Stimulated activated CD4-positive, alpha-beta T cell treated with anti-CD3 and anti-CD28 coated beads, Interleukin-1b, Interleukin-23, amount 100 ng/mL, for 1 hour (primary cell): ENCODE measurements at regions not wholly inside any gene's neighbourhood (a gene's known extent, or its start where the extent isn't known, plus 50 kb on each side); places are given as distances from the start of the nearest gene placed in this dataset.
"Not testable (repeated sequence)": the region's sequence is repeated elsewhere in the genome, so short reads cannot be mapped to it uniquely, and the experiment has no call there.

ENCODE experiments used
- DNase-seq, 2 donors: peaks; one replicate each; pipeline ENCODE4 v3.0.0-alpha.2; 2020; ENCODE audit warnings: low read depth in 2 of 2

DNA sequence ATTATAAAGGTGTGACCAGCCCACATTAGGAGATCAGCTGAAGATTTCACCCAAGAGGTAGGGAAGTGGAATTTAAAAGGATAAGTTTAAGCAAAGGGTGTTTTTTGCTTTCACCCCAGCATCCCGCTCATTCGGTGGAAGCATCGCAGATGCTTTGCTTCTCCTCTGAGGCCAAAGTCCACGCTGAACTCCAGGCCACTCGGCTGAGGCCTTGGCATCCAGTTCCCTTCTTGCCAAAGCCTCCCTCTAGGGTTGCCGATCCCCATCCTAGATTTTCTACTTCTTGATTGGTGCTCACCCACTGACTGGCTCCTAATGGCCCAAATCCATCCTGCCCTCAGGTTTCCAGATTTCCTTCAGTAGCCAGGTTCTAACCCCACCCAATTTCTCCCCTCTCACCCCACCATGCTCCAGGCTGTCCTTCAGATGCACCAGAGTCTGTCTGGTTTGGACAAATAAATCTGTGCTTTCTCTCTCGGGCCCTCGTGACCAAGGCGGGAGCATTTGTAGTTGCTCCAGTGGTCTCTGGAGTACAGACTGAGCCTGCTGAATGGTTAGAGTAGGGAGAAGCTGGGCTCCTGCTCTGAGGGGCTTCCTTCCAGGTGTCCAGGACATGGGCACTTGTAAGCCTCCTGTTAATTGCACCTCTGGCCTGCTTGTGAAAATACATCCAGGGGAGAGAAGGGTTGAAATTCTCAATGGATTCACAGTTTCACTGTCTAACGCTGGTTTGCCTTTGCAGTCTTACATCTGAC, 193.2 kb downstream of the C1orf94 start:
- DNase-seq = no peak

DNA sequence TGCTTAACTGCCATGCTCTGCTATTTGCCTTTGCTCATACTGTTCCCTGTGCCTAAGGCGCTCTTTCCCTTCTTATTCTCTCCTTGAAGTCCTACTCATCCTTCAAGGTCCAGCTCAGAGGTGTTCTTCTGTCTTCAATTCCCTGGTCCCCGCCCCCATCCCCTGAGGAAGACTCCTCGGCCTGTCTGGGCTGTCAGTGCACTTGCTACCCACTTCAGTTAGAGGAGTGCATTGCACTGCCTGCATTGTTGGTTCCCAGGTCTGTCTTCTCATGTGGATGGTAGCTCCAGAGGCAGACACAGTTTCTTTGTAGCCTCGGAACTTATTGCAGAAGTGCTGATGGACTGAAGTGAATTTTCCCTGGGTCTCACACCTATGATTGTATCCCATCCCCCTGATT, 194.0 kb downstream of the C1orf94 start:
- no peak for DNase-seq

DNA sequence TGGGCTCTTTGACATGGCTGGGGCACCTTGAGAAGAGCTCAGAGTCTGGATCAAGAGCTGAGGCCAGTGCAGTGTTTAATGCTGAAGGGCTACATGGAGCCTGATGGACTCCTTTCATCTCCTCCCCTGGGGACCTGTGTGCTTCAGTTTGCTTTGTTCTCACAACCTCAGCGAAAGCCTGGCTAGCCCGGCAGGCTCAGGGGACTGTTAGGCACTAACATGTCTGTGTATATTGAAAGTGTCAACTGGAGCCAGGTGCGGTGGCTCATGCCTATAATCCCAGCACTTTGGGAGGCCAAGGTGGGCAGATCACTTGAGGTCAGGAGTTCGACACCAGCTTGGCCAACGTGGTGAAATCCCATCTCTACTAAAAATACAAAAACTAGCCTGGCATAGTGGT, 194.5 kb downstream of the C1orf94 start:
- DNase-seq = not testable (repeated sequence)

DNA sequence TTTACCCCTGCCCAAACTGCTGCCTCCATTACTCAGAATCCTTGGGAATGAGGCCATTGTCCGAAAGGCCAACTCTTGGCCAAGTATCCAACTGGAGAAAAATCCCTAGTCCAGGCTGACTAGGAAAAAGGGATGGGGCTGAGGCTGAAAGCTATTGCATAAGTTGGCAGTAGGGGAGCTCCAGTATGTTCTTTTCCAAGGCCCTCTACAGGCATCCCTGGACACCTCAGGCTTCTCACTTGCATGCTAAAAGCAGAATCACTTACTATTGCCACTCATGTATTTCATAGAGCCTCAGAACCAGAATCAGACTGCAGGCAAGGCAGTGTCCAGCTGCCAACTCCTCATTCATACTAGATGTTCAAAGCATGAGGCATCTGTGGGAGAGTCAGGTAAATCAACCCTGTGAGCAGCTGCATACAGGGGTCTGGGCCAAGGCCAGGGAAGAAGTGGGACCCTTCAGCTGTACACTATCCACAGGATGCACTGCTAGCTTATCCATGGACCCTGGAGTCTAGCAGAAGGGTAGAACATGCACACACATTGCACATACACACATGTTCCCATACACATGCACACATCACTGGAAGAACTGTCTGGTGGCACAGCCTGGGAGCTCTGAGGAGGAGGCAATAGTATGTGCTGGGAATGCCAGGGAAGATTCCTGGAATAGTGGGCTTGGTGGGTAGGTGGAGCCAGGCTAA, 195.3 kb downstream of the C1orf94 start:
- DNase-seq = no peak

DNA sequence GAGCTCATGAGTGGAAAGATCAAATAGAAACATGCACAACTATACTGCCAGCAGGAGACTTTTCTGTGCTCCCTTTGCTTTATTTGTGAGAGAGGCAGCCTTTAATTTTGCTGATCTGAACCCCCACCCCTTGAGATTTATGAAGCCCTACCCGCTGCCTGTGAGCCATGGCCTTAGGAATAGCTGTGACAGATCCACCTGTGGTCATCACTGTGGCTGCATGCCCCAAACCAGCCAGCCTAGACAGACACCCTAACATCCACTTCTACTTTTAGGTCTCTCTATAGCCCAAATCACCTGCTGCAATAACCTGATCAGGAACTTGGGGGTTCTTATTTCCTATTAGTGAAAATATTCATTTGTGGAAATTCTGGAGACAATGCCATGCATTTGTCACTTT, 196.2 kb downstream of the C1orf94 start:
- DNase-seq = no peak

DNA sequence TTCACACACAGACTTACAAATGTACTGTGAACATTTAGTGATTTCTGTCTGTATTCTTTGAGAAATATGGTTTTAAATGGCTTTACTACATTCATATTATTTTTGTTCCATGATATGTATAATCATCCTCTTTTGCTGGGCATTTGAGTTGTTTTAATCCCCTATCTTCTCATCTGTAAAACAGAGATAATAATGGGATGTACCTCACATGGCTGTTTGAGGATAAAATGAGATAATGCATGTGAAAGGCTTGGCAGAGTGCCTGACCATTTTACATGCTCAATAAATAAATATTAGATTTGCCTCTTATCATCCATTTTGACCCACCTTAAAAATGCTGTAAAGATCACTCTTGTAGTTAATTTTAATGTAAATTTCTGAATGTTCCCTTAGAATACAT, 197.2 kb downstream of the C1orf94 start:
- no peak for DNase-seq

DNA sequence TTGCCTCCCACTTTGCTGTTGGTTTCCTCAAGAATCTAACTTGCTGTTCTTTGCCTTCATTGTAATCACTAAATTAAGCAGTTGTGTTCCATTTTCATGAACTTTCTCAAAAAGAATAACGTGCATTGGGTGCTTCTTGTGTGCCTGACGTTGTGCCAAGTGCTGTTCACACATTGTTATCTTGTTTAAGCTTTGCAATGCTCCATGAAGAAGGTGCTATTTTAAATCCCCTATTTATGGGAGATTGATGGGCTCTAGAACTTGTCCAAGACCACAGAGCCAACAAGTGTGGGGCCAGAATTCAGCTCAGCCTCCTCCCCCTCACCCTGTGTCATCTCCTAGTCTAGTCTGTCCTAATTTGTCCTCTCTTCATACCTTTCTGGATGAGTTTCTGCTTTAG, 199.8 kb downstream of the C1orf94 start:
- no peak for DNase-seq

DNA sequence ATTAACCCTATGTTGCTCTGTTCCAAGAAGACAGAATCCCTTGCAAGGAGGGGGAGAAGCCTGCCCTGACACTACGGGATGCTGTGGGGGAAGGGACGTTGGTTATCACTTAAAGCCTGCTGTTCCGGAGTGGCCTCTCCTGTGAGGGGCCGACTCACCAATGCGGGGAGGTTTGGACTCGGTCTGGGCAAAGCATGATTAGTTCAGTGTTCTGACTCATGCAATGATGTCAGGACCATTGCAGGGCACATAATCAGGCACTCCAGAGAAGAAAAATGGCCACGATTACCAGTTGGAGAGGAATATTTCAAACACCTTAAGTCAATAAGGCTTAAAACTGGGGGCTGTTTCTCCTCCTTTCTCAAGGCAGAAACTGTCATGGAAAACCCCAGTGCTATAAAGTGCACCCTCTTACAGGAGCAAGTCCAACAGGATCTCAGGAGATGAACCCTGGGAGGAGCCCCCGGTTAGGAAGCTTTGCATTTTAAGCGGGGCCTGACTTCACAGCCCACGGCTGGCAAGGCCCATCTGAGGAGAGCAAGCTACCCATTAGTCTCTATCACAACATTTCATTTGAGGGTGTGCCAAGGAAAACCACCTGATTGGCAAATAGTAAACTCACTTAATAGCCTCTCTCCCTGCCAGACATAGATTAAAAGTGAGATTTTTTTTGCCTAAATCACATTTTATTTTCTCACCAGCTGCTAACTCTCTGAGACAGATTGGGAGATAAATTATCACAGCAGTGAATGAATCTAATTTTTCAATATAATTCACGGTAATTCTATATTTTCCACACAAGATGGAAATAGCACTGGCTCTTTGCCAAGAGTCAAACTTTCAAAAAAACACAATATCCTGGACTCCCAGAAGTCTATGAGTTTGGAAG, 202.5 kb downstream of the C1orf94 start:
- DNase-seq = no peak

DNA sequence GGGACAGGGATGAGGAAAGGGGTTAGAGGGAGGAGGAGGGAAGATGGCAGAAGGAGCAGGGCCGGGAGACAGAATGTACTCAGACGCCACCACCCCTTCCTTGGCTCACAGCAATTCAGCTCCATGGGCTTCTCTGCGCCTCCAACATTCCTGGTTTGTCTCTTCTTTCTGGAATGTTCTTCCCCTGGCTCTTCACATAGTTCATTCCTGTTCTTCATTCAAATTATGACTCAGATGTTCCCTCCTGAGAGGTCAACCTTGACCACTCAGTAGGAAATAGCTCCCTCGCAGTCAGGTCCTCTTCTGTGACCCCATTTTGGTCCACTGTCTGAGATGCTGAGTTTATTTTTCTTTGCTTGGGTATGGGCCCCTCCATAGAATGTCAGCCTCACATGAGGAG, 203.2 kb downstream of the C1orf94 start:
- DNase-seq = no peak

DNA sequence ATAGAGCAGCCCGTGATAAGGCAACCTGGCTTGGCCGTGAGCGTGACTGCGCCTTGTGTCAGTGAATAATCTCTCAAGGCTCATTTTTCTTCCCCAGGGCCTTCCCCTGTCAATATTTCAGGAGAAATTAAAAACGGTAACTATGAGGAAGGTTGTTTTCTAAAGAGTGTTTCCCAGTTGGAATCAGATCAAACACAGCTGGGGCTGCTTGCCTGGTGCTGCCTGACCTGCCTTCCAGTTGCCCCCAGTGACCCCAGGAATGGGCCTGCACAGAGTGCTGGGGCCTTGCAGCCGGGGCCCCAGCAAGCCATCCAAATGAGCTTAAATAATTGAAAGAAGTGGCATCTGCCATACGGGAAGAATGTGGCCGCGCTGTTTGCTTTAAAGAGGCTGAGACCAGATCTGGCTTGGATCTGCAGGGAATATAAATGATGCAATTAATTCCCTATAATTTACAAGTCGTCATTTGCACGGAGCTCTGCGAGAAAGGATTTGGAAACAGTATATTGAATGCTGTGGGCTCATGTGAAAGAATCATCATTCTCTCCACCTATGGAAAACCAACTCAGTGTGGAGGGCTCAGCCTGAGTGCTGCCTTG, 203.9 kb downstream of the C1orf94 start:
- DNase-seq = no peak

DNA sequence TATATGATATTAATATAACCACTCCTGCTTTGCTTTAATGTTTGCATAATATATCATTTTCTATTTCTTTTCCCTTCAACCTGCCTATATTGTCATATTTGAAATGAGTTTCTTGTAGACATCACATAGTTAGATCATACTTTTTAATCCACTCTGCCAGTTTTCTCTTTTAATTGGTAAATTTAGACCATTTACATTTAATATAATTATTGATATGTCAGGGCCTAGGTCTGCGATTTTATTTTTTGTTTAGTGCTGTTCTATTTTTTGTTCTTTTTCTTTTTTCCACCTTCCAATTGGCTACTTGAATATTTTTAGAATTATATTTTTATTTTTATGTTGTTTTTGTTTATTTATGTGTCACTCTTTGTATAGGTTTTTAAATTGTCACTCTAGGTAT, 213.3 kb downstream of the C1orf94 start:
- DNase-seq = no peak

DNA sequence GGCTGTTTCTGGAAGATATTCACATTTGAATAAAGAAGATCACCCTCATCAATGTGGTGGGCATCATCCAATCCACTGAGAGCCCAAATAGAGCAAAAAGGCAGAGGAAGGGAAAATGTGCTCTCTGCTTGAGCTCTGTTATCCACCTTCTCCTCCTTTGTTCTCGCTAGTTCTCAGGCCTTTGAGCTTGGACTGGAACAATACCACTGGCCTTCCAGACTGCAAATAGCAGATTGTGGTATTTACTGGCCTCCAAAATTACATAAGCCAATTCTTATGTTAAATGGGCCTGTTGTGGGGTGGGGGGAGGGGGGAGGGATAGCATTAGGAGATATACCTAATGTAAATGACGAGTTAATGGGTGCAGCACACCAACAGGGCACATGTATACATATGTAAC, 219.3 kb downstream of the C1orf94 start:
- no peak for DNase-seq

DNA sequence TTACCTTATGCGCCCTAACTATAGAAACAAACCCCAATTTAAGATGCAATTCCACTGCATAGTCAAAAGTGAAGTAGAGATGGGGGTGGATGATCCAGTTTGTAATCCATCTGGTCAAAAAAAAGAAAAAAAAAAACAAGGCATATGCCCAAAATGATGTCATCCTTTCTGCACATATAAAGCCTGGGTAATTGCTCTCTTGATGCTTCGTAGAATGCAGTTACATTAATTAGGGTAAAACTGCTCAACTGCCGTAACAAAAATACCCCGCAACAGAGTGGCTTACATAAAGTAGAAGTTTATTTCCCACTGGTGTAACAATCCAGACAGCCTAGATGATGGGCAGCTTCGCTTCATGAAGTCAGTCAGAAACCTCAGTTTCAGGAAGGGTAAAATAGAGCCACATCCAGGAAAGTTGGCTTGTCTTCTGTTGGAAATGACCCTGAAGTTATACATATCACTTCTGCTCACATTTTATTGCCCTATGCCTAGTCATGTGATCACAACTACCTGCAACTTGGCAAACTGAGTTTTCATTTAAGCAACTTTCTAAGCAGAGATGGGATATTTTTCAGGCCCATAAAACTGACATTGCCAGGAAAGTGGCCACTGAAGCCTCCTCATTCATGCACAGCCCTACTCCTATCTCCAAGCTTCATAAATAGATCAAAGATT, 221.7 kb downstream of the C1orf94 start:
- no peak for DNase-seq

DNA sequence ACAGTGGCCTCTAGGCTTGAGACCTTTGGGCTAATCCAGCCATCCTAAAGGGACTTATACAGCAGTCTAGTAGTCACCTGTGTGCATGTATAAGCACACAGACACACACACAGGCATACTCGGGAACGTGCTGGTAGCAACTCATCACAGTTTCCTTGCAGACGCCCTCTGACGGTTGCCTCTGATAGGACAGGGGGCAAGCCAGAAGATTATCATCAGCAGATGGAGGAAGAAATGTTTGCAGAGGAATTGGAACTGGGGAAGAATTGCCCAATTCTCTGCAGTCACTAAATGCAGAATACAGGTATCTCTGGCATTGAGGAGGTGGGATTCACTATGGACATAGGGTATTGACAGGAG, 222.2 kb downstream of the C1orf94 start:
- DNase-seq = no peak

DNA sequence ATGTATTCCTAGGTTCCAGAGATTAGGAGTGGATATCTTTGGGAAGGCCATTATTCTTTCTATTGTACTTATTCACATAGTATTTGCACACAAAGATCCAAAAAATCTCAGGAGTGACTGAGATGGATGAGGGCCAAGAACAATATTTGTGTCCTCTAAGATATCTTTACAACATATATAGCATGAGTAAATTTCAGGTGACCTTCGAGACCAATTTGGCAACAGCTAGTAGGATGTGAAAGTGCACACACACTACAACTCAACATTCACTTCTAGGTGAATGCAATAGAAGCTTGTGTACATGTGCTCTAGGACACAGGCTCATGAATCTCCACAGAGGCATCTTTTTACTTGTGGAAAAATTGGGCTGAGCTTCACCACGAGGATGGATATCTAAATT, 224.0 kb downstream of the C1orf94 start:
- no peak for DNase-seq

DNA sequence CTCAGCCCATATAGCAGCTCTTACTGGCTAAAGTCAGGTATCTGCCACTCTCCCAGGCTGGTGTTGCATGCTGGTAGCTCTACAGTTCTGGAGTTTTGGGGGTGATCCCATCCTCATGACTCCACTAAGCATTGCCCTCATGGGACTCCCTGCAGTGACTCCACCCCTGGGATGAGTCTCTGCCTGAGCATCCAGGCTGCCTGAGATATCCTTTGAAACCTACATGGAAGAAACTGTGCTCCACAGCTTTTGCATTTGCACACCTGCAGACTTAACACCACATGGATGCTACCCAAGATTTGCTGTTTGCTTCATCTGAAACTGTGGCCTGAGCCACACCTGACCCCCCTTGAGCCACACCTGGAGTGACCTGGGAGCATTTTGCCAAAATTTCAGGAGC, 226.4 kb downstream of the C1orf94 start:
- no peak for DNase-seq

DNA sequence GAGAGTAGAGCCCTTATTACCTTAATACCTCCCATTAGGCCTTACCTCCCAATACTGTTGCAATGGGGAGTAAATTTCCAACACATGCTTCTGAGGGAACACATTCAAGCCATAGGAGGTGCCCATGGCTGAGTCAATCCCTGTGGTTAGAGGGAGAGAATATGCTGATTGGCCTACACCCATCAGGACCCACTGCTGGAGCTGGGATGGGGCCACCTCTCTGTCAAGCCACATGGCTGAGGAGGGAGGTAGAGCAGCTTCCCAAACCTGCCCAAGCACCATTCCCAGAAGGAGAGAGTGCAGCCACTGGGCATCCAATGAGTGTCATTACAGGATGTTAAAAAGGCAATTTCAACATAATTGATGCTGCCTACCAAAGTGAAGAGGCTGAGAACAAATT, 228.1 kb downstream of the C1orf94 start:
- DNase-seq = no peak

DNA sequence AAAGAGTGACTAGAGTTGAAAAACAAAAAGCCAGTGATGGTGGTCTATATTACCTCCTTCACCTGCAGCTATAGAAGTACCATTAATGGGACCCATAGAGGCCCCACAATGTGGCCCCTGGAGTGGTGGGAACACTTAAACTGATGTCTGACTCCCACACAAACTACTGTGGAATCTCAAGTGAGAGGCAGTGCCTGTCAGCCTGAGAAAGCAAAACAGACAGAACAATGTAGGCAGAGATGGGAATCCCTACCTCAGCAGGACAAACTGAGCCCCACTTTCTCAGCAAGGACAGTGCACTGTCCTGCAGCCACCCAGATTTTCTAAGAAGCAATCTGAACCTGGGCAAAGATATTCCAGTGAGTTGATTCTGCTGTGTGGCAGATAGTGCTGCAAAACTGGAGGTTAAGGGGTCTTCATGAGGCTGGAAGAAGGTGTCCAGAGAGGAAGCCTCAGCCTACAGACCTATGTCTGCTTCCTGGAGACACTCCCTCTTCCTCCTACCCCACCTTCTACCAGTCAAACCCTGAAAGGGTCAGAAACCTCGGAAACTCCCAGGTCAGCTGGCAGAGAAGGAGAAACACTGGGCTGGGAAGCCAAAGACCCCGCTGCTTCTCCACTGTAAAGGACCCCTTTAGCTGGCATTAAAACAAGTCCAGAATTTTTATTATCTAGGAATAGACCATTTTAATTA, 228.7 kb downstream of the C1orf94 start:
- no peak for DNase-seq

DNA sequence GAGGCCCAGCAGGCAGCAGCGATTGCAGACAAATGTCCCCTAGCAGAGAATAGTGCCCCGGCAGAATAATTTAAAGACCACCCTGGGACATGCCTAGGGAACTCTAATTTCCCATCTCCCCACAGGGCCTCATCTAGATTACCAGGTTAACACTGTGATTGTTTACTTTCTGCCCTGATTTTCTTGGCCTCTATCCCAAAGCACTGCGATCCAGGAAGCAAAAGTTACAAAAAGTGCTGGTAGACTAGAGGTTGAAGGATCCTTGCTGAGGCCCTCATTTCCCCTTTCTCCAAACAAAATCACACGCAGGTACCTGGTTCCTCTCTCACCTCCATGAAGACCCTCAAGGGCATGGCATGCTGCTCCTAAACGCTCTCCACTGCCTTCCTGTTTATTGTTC, 229.7 kb downstream of the C1orf94 start:
- no peak for DNase-seq

DNA sequence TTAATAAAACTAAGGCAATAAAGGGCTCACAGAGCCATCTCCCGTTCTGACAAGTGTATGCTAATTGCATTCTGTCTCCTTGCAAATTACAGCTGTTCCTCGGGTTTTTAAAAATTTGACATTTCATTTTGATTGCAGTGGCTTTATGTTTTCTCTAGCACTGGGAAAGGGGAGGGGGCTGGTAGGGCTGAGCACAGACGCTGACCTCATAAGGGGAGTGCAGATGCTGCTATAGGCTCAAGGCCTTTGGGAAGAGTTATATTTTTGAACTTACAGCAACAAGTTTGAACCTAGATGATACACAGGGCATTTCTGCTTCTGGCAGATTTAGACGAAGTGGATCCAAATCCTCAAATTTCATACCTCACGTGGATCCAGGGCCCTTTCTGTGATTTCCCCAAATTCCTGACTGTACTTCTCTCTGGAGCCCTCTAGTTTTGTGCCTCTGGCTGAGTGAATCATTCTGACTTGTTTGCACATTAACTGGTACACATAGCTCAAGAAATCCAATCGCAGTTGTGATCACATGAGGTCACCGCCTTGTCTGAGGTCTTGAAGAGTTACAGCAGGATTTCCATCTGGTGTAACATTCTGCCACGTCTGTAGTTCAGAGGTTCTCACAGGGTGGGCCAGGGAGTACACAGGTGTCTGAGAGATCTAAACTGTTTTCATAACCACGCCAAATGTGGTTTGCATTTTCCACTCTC, 230.3 kb downstream of the C1orf94 start:
- DNase-seq = no peak
